Fibroblast of lung (primary cell): ENCODE measurements at regions not wholly inside any gene's neighbourhood (a gene's known extent, or its start where the extent isn't known, plus 50 kb on each side); places are given as distances from the start of the nearest gene placed in this dataset.
"Not testable (repeated sequence)": the region's sequence is repeated elsewhere in the genome, so short reads cannot be mapped to it uniquely, and the experiment has no call there.

Experiments
- DNase-seq, 2 donors: peaks; one replicate each; pipeline versions ENCODE4 v3.0.0 to v3.0.0-alpha.2; 2010; ENCODE audit warnings: low read depth in 2 of 2
- H2AFZ ChIP-seq: 2 replicates; pipeline ENCODE4 v1.5.1; 2012; ENCODE audit warnings: low read length, control low read depth, inconsistent platforms
- H3K27ac ChIP-seq: 2 replicates; pipeline ENCODE4 v1.5.1; 2011; ENCODE audit warnings: low read length, control low read depth; ENCODE audit not compliant: insufficient read depth
- H3K27me3 ChIP-seq: 2 replicates; pipeline ENCODE4 v1.5.1; 2011; ENCODE audit warnings: mild to moderate bottlenecking, low read length; ENCODE audit not compliant: control insufficient read depth, insufficient read depth
- H3K36me3 ChIP-seq: 2 replicates; pipeline ENCODE4 v1.5.1; 2011; ENCODE audit warnings: low read length; ENCODE audit not compliant: control insufficient read depth, insufficient read depth
- H3K4me1 ChIP-seq: 2 replicates; pipeline ENCODE4 v1.5.1; 2011; ENCODE audit warnings: low read length; ENCODE audit not compliant: control insufficient read depth, insufficient read depth; ENCODE audit errors: extremely low read depth
- H3K4me2 ChIP-seq: 2 replicates; pipeline ENCODE4 v1.5.1; 2011; ENCODE audit warnings: low read length, control low read depth; ENCODE audit not compliant: insufficient read depth; ENCODE audit errors: extremely low read depth
- H3K4me3 ChIP-seq, 4 experiments: fragments of 200-600 bp in 1 of 4; sonication (generic) in 1 of 4; replicated peaks in 1 of 4; 2 replicates each; pipeline ENCODE4 v1.5.1; 2011 to 2016; ENCODE audit warnings: low read length in 4 of 4, low read depth in 3 of 4, mild to moderate bottlenecking in 3 of 4, control low read depth in 2 of 4, inconsistent platforms in 1 of 4, mixed read lengths in 1 of 4; ENCODE audit not compliant: insufficient read depth in 1 of 4; ENCODE audit errors: control extremely low read depth in 1 of 4
- H3K79me2 ChIP-seq: 2 replicates; pipeline ENCODE4 v1.5.1; 2012; ENCODE audit warnings: mild to moderate bottlenecking, low read length, inconsistent platforms; ENCODE audit not compliant: control insufficient read depth, insufficient read depth
- H3K9ac ChIP-seq: 2 replicates; pipeline ENCODE4 v1.5.1; 2011; ENCODE audit warnings: mild to moderate bottlenecking, low read length, control low read depth; ENCODE audit not compliant: insufficient read depth
- H3K9me3 ChIP-seq: 2 replicates; pipeline ENCODE4 v1.5.1; 2012; ENCODE audit warnings: low read depth, low read length; ENCODE audit not compliant: control insufficient read depth, insufficient read depth
- H4K20me1 ChIP-seq: 2 replicates; pipeline ENCODE4 v1.5.1; 2011; ENCODE audit warnings: low read length; ENCODE audit not compliant: control insufficient read depth, insufficient read depth; ENCODE audit errors: extremely low read depth
- EZH2 ChIP-seq: IDR thresholded peaks from 2 replicates; pipeline ENCODE4 v1.5.1; 2012; ENCODE audit warnings: low read length, control low read depth, mild to moderate bottlenecking; ENCODE audit errors: missing control alignments
- TF ChIP-seq, protein P1 (sequence below), 2 donors: IDR thresholded peaks in 1 of 2; conservative IDR thresholded peaks in 1 of 2; 1 replicate in 1 of 2; 2 replicates in 1 of 2; pipeline ENCODE4 v1.5.1; 2011 to 2012; ENCODE audit warnings: low read length in 2 of 2, control low read depth in 1 of 2, inconsistent platforms in 1 of 2, low read depth in 1 of 2, mild to moderate bottlenecking in 1 of 2

DNA sequence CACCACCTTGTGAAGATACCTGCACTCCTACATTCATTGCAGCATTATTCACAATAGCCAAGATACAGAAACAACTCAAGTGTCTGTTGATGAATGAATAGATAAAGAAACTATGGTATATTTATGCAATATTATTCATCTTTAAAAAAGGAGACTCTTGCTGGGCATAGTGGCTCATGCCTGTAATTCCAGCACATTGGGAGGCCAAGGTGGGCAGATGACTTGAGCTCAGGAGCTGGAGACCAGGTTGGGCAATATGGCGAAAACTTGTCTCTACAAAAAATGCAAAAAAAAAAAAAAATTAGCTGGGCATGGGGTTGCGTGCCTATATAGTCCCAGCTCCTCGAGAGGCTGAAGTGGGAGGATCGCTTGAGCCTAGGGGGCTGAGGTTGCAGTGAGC lies 119.8 kb downstream of the GJA1 start:
- no peak overlapping the region for H3K4me3 ChIP-seq
- H3K4me1 ChIP-seq = peaks cover 2% of the 10 kb centered on the region
- H3K27me3 ChIP-seq = no peaks in the 10 kb centered on the region
- no peak overlapping the region for H3K27ac ChIP-seq
- no peaks in the 10 kb centered on the region for H4K20me1 ChIP-seq
- no peaks in the 10 kb centered on the region for H3K79me2 ChIP-seq
- H3K4me2 ChIP-seq = no peak overlapping the region
- no peak overlapping the region for H2AFZ ChIP-seq
- TF ChIP-seq, protein P1, sequence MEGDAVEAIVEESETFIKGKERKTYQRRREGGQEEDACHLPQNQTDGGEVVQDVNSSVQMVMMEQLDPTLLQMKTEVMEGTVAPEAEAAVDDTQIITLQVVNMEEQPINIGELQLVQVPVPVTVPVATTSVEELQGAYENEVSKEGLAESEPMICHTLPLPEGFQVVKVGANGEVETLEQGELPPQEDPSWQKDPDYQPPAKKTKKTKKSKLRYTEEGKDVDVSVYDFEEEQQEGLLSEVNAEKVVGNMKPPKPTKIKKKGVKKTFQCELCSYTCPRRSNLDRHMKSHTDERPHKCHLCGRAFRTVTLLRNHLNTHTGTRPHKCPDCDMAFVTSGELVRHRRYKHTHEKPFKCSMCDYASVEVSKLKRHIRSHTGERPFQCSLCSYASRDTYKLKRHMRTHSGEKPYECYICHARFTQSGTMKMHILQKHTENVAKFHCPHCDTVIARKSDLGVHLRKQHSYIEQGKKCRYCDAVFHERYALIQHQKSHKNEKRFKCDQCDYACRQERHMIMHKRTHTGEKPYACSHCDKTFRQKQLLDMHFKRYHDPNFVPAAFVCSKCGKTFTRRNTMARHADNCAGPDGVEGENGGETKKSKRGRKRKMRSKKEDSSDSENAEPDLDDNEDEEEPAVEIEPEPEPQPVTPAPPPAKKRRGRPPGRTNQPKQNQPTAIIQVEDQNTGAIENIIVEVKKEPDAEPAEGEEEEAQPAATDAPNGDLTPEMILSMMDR (conservative IDR thresholded peaks at IDR 0.05 in 1 of 2, IDR thresholded peaks at IDR 0.05 in 1 of 2; ENCODE audit: low read depth in 1 of 2, low read length in 2 of 2) = no peak
- TF ChIP-seq EZH2 = no peak
- DNase-seq = no peak
- H3K36me3 ChIP-seq = no peaks in the 10 kb centered on the region
- H3K9me3 ChIP-seq = no peaks in the 10 kb centered on the region
- H3K9ac ChIP-seq = no peak overlapping the region

DNA sequence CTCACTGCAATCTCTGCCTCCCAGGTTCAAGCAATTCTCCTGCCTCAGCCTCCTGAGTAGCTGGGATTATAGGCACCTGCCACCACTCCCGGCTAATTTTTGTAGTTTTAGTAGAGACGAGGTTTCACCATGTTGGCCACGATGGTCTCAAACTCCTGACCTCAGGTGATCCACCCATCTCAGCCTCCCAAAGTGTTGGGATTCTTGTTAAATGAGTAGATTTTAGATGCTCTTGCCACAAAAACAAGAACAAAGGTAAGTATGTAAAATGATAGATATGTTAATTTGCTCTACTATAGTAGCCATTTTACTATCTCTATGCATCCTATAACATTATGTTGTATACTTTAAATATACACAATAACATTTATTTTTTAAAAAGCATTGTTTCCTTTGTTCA lies 120.7 kb downstream of the GJA1 start:
- H2AFZ ChIP-seq, H4K20me1 ChIP-seq, H3K9ac ChIP-seq, H3K79me2 ChIP-seq, H3K4me3 ChIP-seq, H3K36me3 ChIP-seq, H3K27ac ChIP-seq, H3K9me3 ChIP-seq, DNase-seq, H3K4me2 ChIP-seq, H3K27me3 ChIP-seq, H3K4me1 ChIP-seq: not testable (repeated sequence)

DNA sequence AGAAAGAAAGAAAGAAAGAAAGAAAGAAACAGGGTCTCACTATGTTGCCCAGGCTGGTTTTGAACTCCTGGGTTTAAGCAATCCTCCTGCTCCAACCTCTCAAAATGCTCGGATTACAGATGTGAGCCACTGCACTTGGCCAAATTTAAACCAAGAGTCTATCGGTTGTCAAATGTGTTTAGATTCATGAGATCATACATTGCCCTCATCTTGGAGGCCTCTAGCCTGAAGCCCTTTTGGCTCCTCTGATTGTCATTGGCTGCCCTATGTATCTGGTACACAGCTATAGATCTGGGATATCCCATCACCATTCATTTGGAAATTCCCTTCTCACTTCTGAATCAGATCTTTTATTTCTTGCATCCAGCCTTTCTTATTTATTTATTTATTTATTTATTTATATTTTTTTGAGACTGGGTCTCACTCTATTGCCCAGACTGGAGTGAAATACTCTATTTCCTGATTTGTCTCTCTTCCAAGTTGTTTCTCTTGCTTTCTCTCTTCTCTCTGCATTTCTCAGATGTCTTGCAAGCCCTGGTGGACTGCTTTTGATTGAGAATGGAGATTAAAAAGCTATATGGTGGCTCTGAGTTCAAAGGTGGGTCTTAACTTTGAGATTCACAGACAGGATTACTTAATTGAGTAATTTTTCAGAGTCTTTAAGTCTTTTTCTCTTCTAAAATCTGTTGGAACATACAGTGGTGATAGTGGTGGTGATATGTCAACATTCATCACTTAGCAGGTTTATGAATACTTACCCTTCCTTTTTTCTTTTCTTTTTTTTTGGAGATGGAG lies 121.9 kb downstream of the GJA1 start:
- Histone ChIP-seq H3K9me3 (no peaks in the 10 kb centered on the region), H3K79me2 (no peaks in the 10 kb centered on the region), H3K4me2 (no peak overlapping the region), H3K36me3 (no peaks in the 10 kb centered on the region), H3K4me1 (no peaks in the 10 kb centered on the region), H3K9ac (no peak overlapping the region), H3K27ac (no peak overlapping the region), H3K4me3 (no peak overlapping the region), H4K20me1 (no peaks in the 10 kb centered on the region), H3K27me3 (no peaks in the 10 kb centered on the region), H2AFZ (no peak overlapping the region)
- DNase-seq = no peak
- TF ChIP-seq, protein P1 (conservative IDR thresholded peaks at IDR 0.05 in 1 of 2, IDR thresholded peaks at IDR 0.05 in 1 of 2; ENCODE audit: low read depth in 1 of 2, low read length in 2 of 2) = no peak
- TF ChIP-seq EZH2 = no peak
